Neural crest cell (in vitro differentiated cells): ENCODE measurements at regions not wholly inside any gene's neighbourhood (a gene's known extent, or its start where the extent isn't known, plus 50 kb on each side); places are given as distances from the start of the nearest gene placed in this dataset.

Experiments
- DNase-seq: peaks from one replicate; pipeline ENCODE4 v3.0.0; 2021; ENCODE audit warnings: low read depth, mixed read lengths, low spot score
- H3K27ac Mint-ChIP-seq: one replicate; pipeline ENCODE4 v1.8.0; 2021; ENCODE audit warnings: mild to moderate bottlenecking, mixed read lengths; ENCODE audit not compliant: unreplicated experiment
- H3K27me3 Mint-ChIP-seq: 2 replicates; pipeline ENCODE4 v1.8.0; 2021; ENCODE audit warnings: low read depth, mild to moderate bottlenecking, mixed read lengths
- H3K36me3 Mint-ChIP-seq: 2 replicates; pipeline ENCODE4 v1.8.0; 2021; ENCODE audit warnings: low read depth, mild to moderate bottlenecking, mixed read lengths
- H3K4me1 Mint-ChIP-seq: 2 replicates; pipeline ENCODE4 v1.8.0; 2021; ENCODE audit warnings: mixed read lengths
- H3K4me3 Mint-ChIP-seq: one replicate; pipeline ENCODE4 v1.8.0; 2021; ENCODE audit warnings: mild to moderate bottlenecking, mixed read lengths
- H3K9me3 Mint-ChIP-seq: 2 replicates; pipeline ENCODE4 v1.8.0; 2021; ENCODE audit warnings: mixed read lengths
- CTCF ChIP-seq: fragments of 200-600 bp; sonication (generic); conservative IDR thresholded peaks from 2 replicates; pipeline ENCODE4 v1.5.0; 2021; ENCODE audit warnings: antibody characterized with exemption, mild to moderate bottlenecking

GRCh38 chr2:88283886-88284592, 113.9 kb downstream of the THNSL2 start:
- Mint-ChIP-seq H3K9me3 (no peaks in the 10 kb centered on the region), H3K4me3 (no peak overlapping the region), H3K27ac (no peak overlapping the region), H3K4me1 (peaks cover 10% of the 10 kb centered on the region), H3K27me3 (no peaks in the 10 kb centered on the region), H3K36me3 (no peaks in the 10 kb centered on the region)
- no peak for DNase-seq
- no peak for TF ChIP-seq CTCF

- no peak for DNase-seq
- no peak for TF ChIP-seq CTCF
- H3K27me3 Mint-ChIP-seq, result no peaks in the 10 kb centered on the region
- peaks cover 10% of the 10 kb centered on the region for H3K4me1 Mint-ChIP-seq
- H3K4me3 Mint-ChIP-seq, result no peak overlapping the region
- H3K27ac Mint-ChIP-seq, result no peak overlapping the region
- H3K9me3 Mint-ChIP-seq, result peaks cover 3% of the 10 kb centered on the region
- no peaks in the 10 kb centered on the region for H3K36me3 Mint-ChIP-seq
Observed at GRCh38 chr2:88281302-88282217, 111.4 kb downstream of the THNSL2 start.

- no peak for DNase-seq
- Mint-ChIP-seq H3K27me3 (no peaks in the 10 kb centered on the region), H3K27ac (no peak overlapping the region), H3K36me3 (no peaks in the 10 kb centered on the region), H3K4me1 (peaks cover 7% of the 10 kb centered on the region), H3K4me3 (no peak overlapping the region), H3K9me3 (peaks cover 3% of the 10 kb centered on the region)
- no peak for TF ChIP-seq CTCF
Observed at GRCh38 chr2:88269836-88270235, 99.7 kb downstream of the THNSL2 start.

GRCh38 chr2:88265352-88266303, 95.5 kb downstream of the THNSL2 start:
- Mint-ChIP-seq H3K27ac (peak overlapping the region; percentile 39), H3K4me3 (peak overlapping the region; percentile 1), H3K9me3 (peaks cover 3% of the 10 kb centered on the region), H3K36me3 (no peaks in the 10 kb centered on the region), H3K27me3 (no peaks in the 10 kb centered on the region), H3K4me1 (peaks cover 7% of the 10 kb centered on the region)
- TF ChIP-seq CTCF, result no peak
- no peak for DNase-seq

GRCh38 chr2:88263861-88264260, 93.7 kb downstream of the THNSL2 start:
- H3K4me3 Mint-ChIP-seq, result no peak overlapping the region
- no peak for TF ChIP-seq CTCF
- peaks cover 3% of the 10 kb centered on the region for H3K9me3 Mint-ChIP-seq
- DNase-seq, result no peak
- H3K27ac Mint-ChIP-seq, result no peak overlapping the region
- peaks cover 7% of the 10 kb centered on the region for H3K4me1 Mint-ChIP-seq
- no peaks in the 10 kb centered on the region for H3K27me3 Mint-ChIP-seq
- H3K36me3 Mint-ChIP-seq, result no peaks in the 10 kb centered on the region
